ENCODE measurements at regions not wholly inside any gene's neighbourhood (a gene's known extent, or its start where the extent isn't known, plus 50 kb on each side); places are given as distances from the start of the nearest gene placed in this dataset.
A peak's percentile ranks its signal among the peaks of the same experiment; 100 is the strongest.

DNA sequence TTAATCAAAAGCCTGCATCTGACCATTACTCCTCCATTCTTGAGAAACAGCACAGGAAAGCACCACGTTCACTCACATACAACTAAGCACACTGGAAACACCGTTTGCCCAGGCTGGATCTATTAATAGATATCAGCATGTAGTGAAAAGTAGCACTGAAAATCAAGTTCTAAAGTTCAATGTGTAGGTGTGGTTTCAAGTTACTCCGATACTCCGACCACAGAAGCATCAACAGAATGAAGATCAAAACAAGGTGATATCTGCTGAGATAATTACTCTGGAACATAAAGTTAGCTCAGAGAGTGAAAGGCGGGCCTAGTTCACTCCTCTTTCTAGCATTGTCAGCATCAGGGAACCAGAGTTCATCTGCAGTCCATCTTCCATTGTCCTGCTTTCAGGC lies 1367.4 kb upstream of the ACVR2A start:
- H3K36me3 Mint-ChIP-seq (ENCODE audit: low read depth): peaks cover 3% of the 10 kb centered on the region; the same call in 2 of the 3 replicates
- H3K4me1 Mint-ChIP-seq: peaks cover 21% of the 10 kb centered on the region; the same call in 2 of the 3 replicates
- H3K27me3 Mint-ChIP-seq (ENCODE audit: insufficient read depth, low read depth, poor library complexity): no peaks in the 10 kb centered on the region

More for the DNA sequence above, 1367.4 kb upstream of the ACVR2A start:
- Histone ChIP-seq H3K9me2 (ENCODE audit: insufficient read depth) (peaks cover 7% of the 10 kb centered on the region; the same call in 1 of the 2 replicates), H3K36me3 (ENCODE audit: insufficient read depth) (no peaks in the 10 kb centered on the region), H3K27ac (ENCODE audit: low read depth) (no peak overlapping the region), H2AFZ (peak overlapping the region; percentile 76), H3K4me3 (no peak overlapping the region), H3K27me3 (ENCODE audit: insufficient read depth) (no peaks in the 10 kb centered on the region), H3K79me2 (replicated peaks; ENCODE audit: insufficient read depth) (no peaks in the 10 kb centered on the region), H4K20me1 (replicated peaks; ENCODE audit: insufficient read depth) (no peaks in the 10 kb centered on the region), H3K4me2 (no peak overlapping the region), H3K4me1 (ENCODE audit: insufficient read depth) (peaks cover 12% of the 10 kb centered on the region), H3F3A (replicated peaks; ENCODE audit: low read depth) (no peaks in the 10 kb centered on the region)
- no peaks in the 10 kb centered on the region for H3K9me3 Mint-ChIP-seq
- ATAC-seq (no peak), DNase-seq (ENCODE audit: low spot score) (no peak)
- TF ChIP-seq STAT1 (IDR thresholded peaks at IDR 0.05; ENCODE audit: unreplicated experiment): no peak
- TF ChIP-seq ZNF331 (CRISPR knock-in tag; IDR thresholded peaks at IDR 0.05; ENCODE audit: low read depth): no peak
- TF ChIP-seq ZNF114 (CRISPR knock-in tag; IDR thresholded peaks at IDR 0.05): no peak
- TF ChIP-seq CREB1 (CRISPR knock-in tag; IDR thresholded peaks at IDR 0.05; ENCODE audit: low read depth): no peak
- TF ChIP-seq, protein P1, sequence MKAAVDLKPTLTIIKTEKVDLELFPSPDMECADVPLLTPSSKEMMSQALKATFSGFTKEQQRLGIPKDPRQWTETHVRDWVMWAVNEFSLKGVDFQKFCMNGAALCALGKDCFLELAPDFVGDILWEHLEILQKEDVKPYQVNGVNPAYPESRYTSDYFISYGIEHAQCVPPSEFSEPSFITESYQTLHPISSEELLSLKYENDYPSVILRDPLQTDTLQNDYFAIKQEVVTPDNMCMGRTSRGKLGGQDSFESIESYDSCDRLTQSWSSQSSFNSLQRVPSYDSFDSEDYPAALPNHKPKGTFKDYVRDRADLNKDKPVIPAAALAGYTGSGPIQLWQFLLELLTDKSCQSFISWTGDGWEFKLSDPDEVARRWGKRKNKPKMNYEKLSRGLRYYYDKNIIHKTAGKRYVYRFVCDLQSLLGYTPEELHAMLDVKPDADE (IDR thresholded peaks at IDR 0.05): no peak
- TF ChIP-seq, protein P2, sequence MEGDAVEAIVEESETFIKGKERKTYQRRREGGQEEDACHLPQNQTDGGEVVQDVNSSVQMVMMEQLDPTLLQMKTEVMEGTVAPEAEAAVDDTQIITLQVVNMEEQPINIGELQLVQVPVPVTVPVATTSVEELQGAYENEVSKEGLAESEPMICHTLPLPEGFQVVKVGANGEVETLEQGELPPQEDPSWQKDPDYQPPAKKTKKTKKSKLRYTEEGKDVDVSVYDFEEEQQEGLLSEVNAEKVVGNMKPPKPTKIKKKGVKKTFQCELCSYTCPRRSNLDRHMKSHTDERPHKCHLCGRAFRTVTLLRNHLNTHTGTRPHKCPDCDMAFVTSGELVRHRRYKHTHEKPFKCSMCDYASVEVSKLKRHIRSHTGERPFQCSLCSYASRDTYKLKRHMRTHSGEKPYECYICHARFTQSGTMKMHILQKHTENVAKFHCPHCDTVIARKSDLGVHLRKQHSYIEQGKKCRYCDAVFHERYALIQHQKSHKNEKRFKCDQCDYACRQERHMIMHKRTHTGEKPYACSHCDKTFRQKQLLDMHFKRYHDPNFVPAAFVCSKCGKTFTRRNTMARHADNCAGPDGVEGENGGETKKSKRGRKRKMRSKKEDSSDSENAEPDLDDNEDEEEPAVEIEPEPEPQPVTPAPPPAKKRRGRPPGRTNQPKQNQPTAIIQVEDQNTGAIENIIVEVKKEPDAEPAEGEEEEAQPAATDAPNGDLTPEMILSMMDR (conservative IDR thresholded peaks at IDR 0.05; ENCODE audit: low read depth in 2 of 2): no peak
- TF ChIP-seq NANOG (IDR thresholded peaks at IDR 0.05; ENCODE audit: borderline replicate concordance): no peak
- TF ChIP-seq POLR2AphosphoS5 (IDR thresholded peaks at IDR 0.05; ENCODE audit: low read depth): no peak
- TF ChIP-seq EZH2phosphoT487 (IDR thresholded peaks at IDR 0.05; ENCODE audit: unreplicated experiment): no peak
- no peak for TF ChIP-seq ZNF462 (CRISPR knock-in tag; IDR thresholded peaks at IDR 0.05)
- no peak for TF ChIP-seq EZH2 (IDR thresholded peaks at IDR 0.05; ENCODE audit: low read depth, unreplicated experiment)
- TF ChIP-seq JUNB (IDR thresholded peaks at IDR 0.05; ENCODE audit: unreplicated experiment): no peak
- TF ChIP-seq, protein P3, sequence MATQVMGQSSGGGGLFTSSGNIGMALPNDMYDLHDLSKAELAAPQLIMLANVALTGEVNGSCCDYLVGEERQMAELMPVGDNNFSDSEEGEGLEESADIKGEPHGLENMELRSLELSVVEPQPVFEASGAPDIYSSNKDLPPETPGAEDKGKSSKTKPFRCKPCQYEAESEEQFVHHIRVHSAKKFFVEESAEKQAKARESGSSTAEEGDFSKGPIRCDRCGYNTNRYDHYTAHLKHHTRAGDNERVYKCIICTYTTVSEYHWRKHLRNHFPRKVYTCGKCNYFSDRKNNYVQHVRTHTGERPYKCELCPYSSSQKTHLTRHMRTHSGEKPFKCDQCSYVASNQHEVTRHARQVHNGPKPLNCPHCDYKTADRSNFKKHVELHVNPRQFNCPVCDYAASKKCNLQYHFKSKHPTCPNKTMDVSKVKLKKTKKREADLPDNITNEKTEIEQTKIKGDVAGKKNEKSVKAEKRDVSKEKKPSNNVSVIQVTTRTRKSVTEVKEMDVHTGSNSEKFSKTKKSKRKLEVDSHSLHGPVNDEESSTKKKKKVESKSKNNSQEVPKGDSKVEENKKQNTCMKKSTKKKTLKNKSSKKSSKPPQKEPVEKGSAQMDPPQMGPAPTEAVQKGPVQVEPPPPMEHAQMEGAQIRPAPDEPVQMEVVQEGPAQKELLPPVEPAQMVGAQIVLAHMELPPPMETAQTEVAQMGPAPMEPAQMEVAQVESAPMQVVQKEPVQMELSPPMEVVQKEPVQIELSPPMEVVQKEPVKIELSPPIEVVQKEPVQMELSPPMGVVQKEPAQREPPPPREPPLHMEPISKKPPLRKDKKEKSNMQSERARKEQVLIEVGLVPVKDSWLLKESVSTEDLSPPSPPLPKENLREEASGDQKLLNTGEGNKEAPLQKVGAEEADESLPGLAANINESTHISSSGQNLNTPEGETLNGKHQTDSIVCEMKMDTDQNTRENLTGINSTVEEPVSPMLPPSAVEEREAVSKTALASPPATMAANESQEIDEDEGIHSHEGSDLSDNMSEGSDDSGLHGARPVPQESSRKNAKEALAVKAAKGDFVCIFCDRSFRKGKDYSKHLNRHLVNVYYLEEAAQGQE (IDR thresholded peaks at IDR 0.05; ENCODE audit: unreplicated experiment): no peak
- H3K27ac Mint-ChIP-seq: no peak overlapping the region
- no peak overlapping the region for H3K4me3 Mint-ChIP-seq

Data from GM23338 (cell line).